ENCODE measurements at regions not wholly inside any gene's neighbourhood (a gene's known extent, or its start where the extent isn't known, plus 50 kb on each side); places are given as distances from the start of the nearest gene placed in this dataset.
"Not testable (repeated sequence)": the region's sequence is repeated elsewhere in the genome, so short reads cannot be mapped to it uniquely, and the experiment has no call there.

DNA sequence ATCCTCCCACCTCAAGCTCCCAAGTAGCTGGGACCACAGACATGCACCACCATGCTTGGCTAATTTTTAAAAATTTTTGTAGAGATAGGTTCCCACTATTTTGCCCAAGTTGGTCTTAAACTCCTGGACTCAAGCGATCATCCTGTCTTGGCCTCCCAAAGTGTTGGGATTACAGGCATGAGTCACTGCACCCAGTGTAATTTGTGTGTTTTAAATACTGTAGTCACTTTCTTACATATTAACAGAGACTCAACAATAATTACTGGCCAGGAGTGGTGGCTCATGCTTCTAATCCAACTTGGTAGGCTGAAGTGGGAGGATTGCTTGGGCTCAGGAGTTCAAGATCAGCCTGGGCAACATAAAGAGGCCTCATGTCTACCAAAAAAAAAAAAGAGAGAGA is 293.0 kb downstream of the RDH14 start:
- intact Hi-C loops (cut with DNase I; ENCODE audit: low total_unique reads), result no loop called here
- Histone ChIP-seq H3K27me3 (replicated peaks in 1 of 7) (no peaks in the 10 kb centered on the region), H3K36me3 (no peaks in the 10 kb centered on the region), H3K27ac (no peak overlapping the region), H3K9me3 (no peaks in the 10 kb centered on the region), H3K4me3 (no peak overlapping the region), H3K4me1 (no peaks in the 10 kb centered on the region)
- TF ChIP-seq POLR2A (IDR thresholded peaks at IDR 0.05), result no peak
- TF ChIP-seq CTCF (IDR thresholded peaks at IDR 0.05 in 8 of 11, conservative IDR thresholded peaks at IDR 0.05 in 3 of 11), result no peak
- no peak for TF ChIP-seq POLR2AphosphoS5 (IDR thresholded peaks at IDR 0.05)
- WGBS, 5 donors, result 88 to 97% (median 94%) methylated on average over 1 of the region's 1 CpG
- DNase-seq, result no peak

DNA sequence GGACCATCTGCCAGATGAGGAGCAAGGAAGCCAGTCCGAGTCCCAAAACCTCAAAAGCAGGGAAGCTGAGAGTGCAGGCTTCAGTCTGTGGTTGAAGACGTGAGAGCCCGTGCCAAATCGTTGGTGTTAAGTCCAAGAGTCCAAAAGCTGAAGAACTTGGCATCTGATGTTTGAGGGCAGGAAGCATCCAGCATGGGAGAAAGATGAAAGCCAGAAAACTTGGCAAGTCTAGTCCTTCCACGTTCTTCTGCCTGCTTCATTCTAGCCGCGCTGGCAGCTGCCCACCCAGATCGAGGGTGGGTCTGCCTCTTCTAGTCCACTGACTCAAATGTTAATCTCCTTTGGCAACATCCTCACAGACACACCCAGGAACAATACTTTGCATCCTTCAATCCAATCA is 293.8 kb downstream of the RDH14 start:
- DNase-seq; H3K27ac ChIP-seq; H3K4me1 ChIP-seq; H3K4me3 ChIP-seq; H3K9me3 ChIP-seq; H3K27me3 ChIP-seq (replicated peaks in 1 of 7); intact Hi-C loops (cut with DNase I; ENCODE audit: low total_unique reads); H3K36me3 ChIP-seq: not testable (repeated sequence)
- 72 to 88% (median 79%) methylated on average over 8 of the region's 8 CpGs for WGBS, 5 donors

GRCh38 chr2:18265614-18266586 is 294.6 kb downstream of the RDH14 start:
- Histone ChIP-seq H3K36me3 (no peaks in the 10 kb centered on the region), H3K4me3 (no peak overlapping the region), H3K9me3 (no peaks in the 10 kb centered on the region), H3K27ac (no peak overlapping the region), H3K27me3 (replicated peaks in 1 of 7) (no peaks in the 10 kb centered on the region), H3K4me1 (no peaks in the 10 kb centered on the region)
- TF ChIP-seq POLR2A (IDR thresholded peaks at IDR 0.05), result no peak
- TF ChIP-seq CTCF (IDR thresholded peaks at IDR 0.05 in 8 of 11, conservative IDR thresholded peaks at IDR 0.05 in 3 of 11), result no peak
- no peak for TF ChIP-seq POLR2AphosphoS5 (IDR thresholded peaks at IDR 0.05)
- DNase-seq, result no peak
- intact Hi-C loops (cut with DNase I; ENCODE audit: low total_unique reads), result no loop called here
- WGBS, 5 donors, result 61 to 67% (median 64%) methylated on average over 7 of the region's 7 CpGs

GRCh38 chr2:18262601-18263000 is 297.9 kb downstream of the RDH14 start:
- no peaks in the 10 kb centered on the region for H3K27me3 ChIP-seq (replicated peaks in 1 of 7)
- 52 to 87% (median 67%) methylated on average over 3 to 4 of the region's 4 CpGs for WGBS, 5 donors
- peaks cover 0 to 3% (median 0%) of the 10 kb centered on the region in 8 donors for H3K9me3 ChIP-seq
- H3K4me1 ChIP-seq, result no peaks in the 10 kb centered on the region
- no peak overlapping the region for H3K4me3 ChIP-seq
- TF ChIP-seq POLR2AphosphoS5 (IDR thresholded peaks at IDR 0.05), result no peak
- no peak for TF ChIP-seq CTCF (IDR thresholded peaks at IDR 0.05 in 8 of 11, conservative IDR thresholded peaks at IDR 0.05 in 3 of 11)
- TF ChIP-seq POLR2A (IDR thresholded peaks at IDR 0.05), result no peak
- intact Hi-C loops (cut with DNase I; ENCODE audit: low total_unique reads), result no loop called here
- H3K27ac ChIP-seq, result no peak overlapping the region
- DNase-seq, result no peak
- no peaks in the 10 kb centered on the region for H3K36me3 ChIP-seq

Data from spleen (tissue), 11 donors.